ENCODE measurements at regions not wholly inside any gene's neighbourhood (a gene's known extent, or its start where the extent isn't known, plus 50 kb on each side); places are given as distances from the start of the nearest gene placed in this dataset.
"Not testable (repeated sequence)": the region's sequence is repeated elsewhere in the genome, so short reads cannot be mapped to it uniquely, and the experiment has no call there.

GRCh38 chr1:192905049-192905448 lies 96.2 kb downstream of the RGS2 start:
- no peak for DNase-seq (ENCODE audit: low read depth in 2 of 2)

- no peak for DNase-seq (ENCODE audit: low read depth in 2 of 2)
Measured at GRCh38 chr1:192906334-192906733, 97.5 kb downstream of the RGS2 start.

GRCh38 chr1:192907545-192908243 lies 98.9 kb downstream of the RGS2 start:
- DNase-seq (ENCODE audit: low read depth in 2 of 2): no peak

- DNase-seq (ENCODE audit: low read depth in 2 of 2): not testable (repeated sequence)
Measured at GRCh38 chr1:192911896-192912656, 103.2 kb downstream of the RGS2 start.

GRCh38 chr1:192913683-192914082 lies 104.8 kb downstream of the RGS2 start:
- no peak for DNase-seq (ENCODE audit: low read depth in 2 of 2)

- no peak for DNase-seq (ENCODE audit: low read depth in 2 of 2)
Measured at GRCh38 chr1:192914092-192914491, 105.3 kb downstream of the RGS2 start.

- no peak for DNase-seq (ENCODE audit: low read depth in 2 of 2)
Measured at GRCh38 chr1:192914696-192915095, 105.9 kb downstream of the RGS2 start.

GRCh38 chr1:192916021-192916420 lies 107.2 kb downstream of the RGS2 start:
- DNase-seq (ENCODE audit: low read depth in 2 of 2): no peak

GRCh38 chr1:192918259-192918658 lies 109.4 kb downstream of the RGS2 start:
- DNase-seq (ENCODE audit: low read depth in 2 of 2): no peak

GRCh38 chr1:192920412-192920811 lies 111.6 kb downstream of the RGS2 start:
- DNase-seq (ENCODE audit: low read depth in 2 of 2): no peak

GRCh38 chr1:192925609-192926008 lies 116.8 kb downstream of the RGS2 start:
- DNase-seq (ENCODE audit: low read depth in 2 of 2): no peak

- DNase-seq (ENCODE audit: low read depth in 2 of 2): no peak
Measured at GRCh38 chr1:192926736-192927135, 117.9 kb downstream of the RGS2 start.

GRCh38 chr1:192927496-192927895 lies 118.7 kb downstream of the RGS2 start:
- no peak for DNase-seq (ENCODE audit: low read depth in 2 of 2)

- no peak for DNase-seq (ENCODE audit: low read depth in 2 of 2)
Measured at GRCh38 chr1:192929597-192929996, 120.8 kb downstream of the RGS2 start.

- DNase-seq (ENCODE audit: low read depth in 2 of 2): no peak
Measured at GRCh38 chr1:192933744-192934143, 124.9 kb downstream of the RGS2 start.

GRCh38 chr1:192936313-192937018 lies 122.7 kb downstream of the UCHL5 start:
- DNase-seq (ENCODE audit: low read depth in 2 of 2): peak; percentile 50 to 78

GRCh38 chr1:192937128-192937527 lies 122.0 kb downstream of the UCHL5 start:
- no peak for DNase-seq (ENCODE audit: low read depth in 2 of 2)

GRCh38 chr1:192939440-192939839 lies 119.7 kb downstream of the UCHL5 start:
- no peak for DNase-seq (ENCODE audit: low read depth in 2 of 2)

- DNase-seq (ENCODE audit: low read depth in 2 of 2): no peak
Measured at GRCh38 chr1:192940658-192941057, 118.5 kb downstream of the UCHL5 start.

GRCh38 chr1:192941722-192942411 lies 117.3 kb downstream of the UCHL5 start:
- no peak for DNase-seq (ENCODE audit: low read depth in 2 of 2)

GRCh38 chr1:192943108-192943507 lies 116.1 kb downstream of the UCHL5 start:
- no peak for DNase-seq (ENCODE audit: low read depth in 2 of 2)

GRCh38 chr1:192943522-192943921 lies 115.6 kb downstream of the UCHL5 start:
- DNase-seq (ENCODE audit: low read depth in 2 of 2): no peak

Data from dermis microvascular lymphatic vessel endothelial cell (primary cell).